PC-3 (cell line): ENCODE measurements at regions not wholly inside any gene's neighbourhood (a gene's known extent, or its start where the extent isn't known, plus 50 kb on each side); places are given as distances from the start of the nearest gene placed in this dataset.

Source experiments
- ATAC-seq: fragments of 200-7000 bp; cut with Tn5 transposase; 2 replicates; pipeline ENCODE4 v1.9.1; 2020; ENCODE audit warnings: mild to moderate bottlenecking, moderate library complexity
- BruUV-seq: library from RNA; stranded (reverse); fragments of 400-500 nt; replicated peaks from 2 replicates; lab custom pipeline; 2021; lab: Mats Ljungman, UMichigan
- CTCF ChIA-PET: fragments of 300-600 bp; sonication (Branson Sonifier 250); formaldehyde crosslinking; loops from one replicate; lab custom pipeline; 2022; ENCODE audit warnings: antibody characterized with exemption; lab: Charles Lee
- POLR2A ChIA-PET: fragments of 300-600 bp; sonication (Branson Sonifier 250); formaldehyde crosslinking; loops from one replicate; lab custom pipeline; 2022; ENCODE audit warnings: antibody characterized with exemption; ENCODE audit not compliant: unreplicated experiment; lab: Charles Lee
- DNase-seq: peaks from one replicate; pipeline ENCODE4 v3.0.0-alpha.2; 2015
- H2AFZ ChIP-seq: fragments of 300-600 bp; sonication (generic); 2 replicates; pipeline ENCODE4 v1.6.0; 2016; ENCODE audit warnings: antibody characterized with exemption, low read length
- H3F3A ChIP-seq: fragments of 300-600 bp; sonication (generic); one replicate; pipeline ENCODE4 v1.6.0; 2017; ENCODE audit warnings: antibody characterized with exemption, low read length, control low read depth, mild to moderate bottlenecking; ENCODE audit not compliant: unreplicated experiment
- H3K27ac ChIP-seq: fragments of 300-600 bp; sonication (generic); 2 replicates; pipeline ENCODE4 v1.5.1; 2016; ENCODE audit warnings: mild to moderate bottlenecking, low read length
- H3K27me3 ChIP-seq: fragments of 300-600 bp; sonication (generic); 2 replicates; pipeline ENCODE4 v1.6.1; 2016; ENCODE audit warnings: low read length, mixed read lengths
- H3K36me3 ChIP-seq: fragments of 300-600 bp; sonication (generic); 2 replicates; pipeline ENCODE4 v1.6.1; 2016; ENCODE audit warnings: low read depth, mixed run types, low read length, mixed read lengths
- H3K4me1 ChIP-seq: fragments of 300-600 bp; sonication (generic); 2 replicates; pipeline ENCODE4 v1.5.1; 2016; ENCODE audit warnings: low read length; ENCODE audit not compliant: insufficient read depth
- H3K4me2 ChIP-seq: fragments of 300-600 bp; sonication (generic); 2 replicates; pipeline ENCODE4 v1.6.0; 2016; ENCODE audit warnings: low read length
- H3K4me3 ChIP-seq: fragments of 300-600 bp; sonication (generic); 2 replicates; pipeline ENCODE4 v1.5.1; 2016; ENCODE audit warnings: mild to moderate bottlenecking, low read length, mixed read lengths
- H3K79me2 ChIP-seq: fragments of 300-600 bp; sonication (generic); 2 replicates; pipeline ENCODE4 v1.6.1; 2017; ENCODE audit warnings: low read length, mixed read lengths
- H3K9ac ChIP-seq: fragments of 300-600 bp; sonication (generic); 2 replicates; pipeline ENCODE4 v1.6.0; 2016; ENCODE audit warnings: mild to moderate bottlenecking, low read length
- H3K9me2 ChIP-seq: fragments of 300-600 bp; sonication (generic); replicated peaks from 2 replicates; pipeline ENCODE4 v1.6.1; 2016; ENCODE audit warnings: mixed run types, low read length, mixed read lengths
- H3K9me3 ChIP-seq: fragments of 300-600 bp; sonication (generic); 2 replicates; pipeline ENCODE4 v1.6.1; 2016; ENCODE audit warnings: low read length, mixed read lengths
- H4K20me1 ChIP-seq: fragments of 300-600 bp; sonication (generic); 2 replicates; pipeline ENCODE4 v1.6.1; 2016; ENCODE audit warnings: low read length, mixed read lengths
- EZH2 ChIP-seq: fragments of 300-600 bp; sonication (generic); IDR thresholded peaks from one replicate; pipeline ENCODE4 v1.6.1; 2017; ENCODE audit warnings: antibody characterized with exemption, mild to moderate bottlenecking, low read length; ENCODE audit not compliant: unreplicated experiment
- EZH2phosphoT487 ChIP-seq: fragments of 300-600 bp; sonication (generic); IDR thresholded peaks from 2 replicates; pipeline ENCODE4 v1.6.1; 2018; ENCODE audit warnings: mild to moderate bottlenecking, antibody characterized with exemption, low read length, borderline replicate concordance
- intact Hi-C: fragments of 100-400 bp; cut with micrococcal nuclease; formaldehyde crosslinking; loops from 2 replicates; pipeline ENCODE4 v1.9.0; 2023
- TF ChIP-seq, protein P1 (sequence below): fragments of 300-600 bp; sonication (generic); conservative IDR thresholded peaks from 2 replicates; pipeline ENCODE4 v1.5.1; 2017; ENCODE audit warnings: antibody characterized with exemption, low read depth, mild to moderate bottlenecking, low read length

DNA sequence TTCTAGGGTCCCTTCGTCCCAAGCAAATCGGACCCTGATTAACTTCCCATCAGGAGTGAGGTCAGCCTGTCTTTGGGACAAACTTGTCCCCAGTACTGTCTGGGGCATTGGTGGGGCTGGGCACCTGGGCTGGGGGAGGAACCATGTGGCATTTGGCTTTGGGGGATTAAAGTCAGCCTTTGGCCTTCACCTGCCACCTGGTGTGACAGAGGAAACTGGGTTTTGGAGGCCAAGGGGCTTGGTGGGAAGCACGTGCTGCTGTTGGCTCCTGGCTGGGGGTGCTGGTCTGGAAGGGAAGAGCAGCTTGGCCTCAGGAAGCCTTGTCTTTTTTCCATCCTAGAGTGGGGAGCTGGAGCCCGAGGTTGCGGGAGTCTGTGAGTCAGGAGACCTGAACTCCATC lies 78.4 kb upstream of the NECTIN1 start:
- Histone ChIP-seq H3K9me2 (no peaks in the 10 kb centered on the region), H3K79me2 (no peaks in the 10 kb centered on the region), H3K9ac (no peak overlapping the region), H3K36me3 (no peaks in the 10 kb centered on the region), H3K27ac (no peak overlapping the region), H3K9me3 (no peaks in the 10 kb centered on the region), H4K20me1 (no peaks in the 10 kb centered on the region), H3K4me2 (no peak overlapping the region), H3K4me3 (no peak overlapping the region), H3F3A (no peaks in the 10 kb centered on the region), H3K27me3 (peaks cover 89% of the 10 kb centered on the region), H3K4me1 (no peaks in the 10 kb centered on the region), H2AFZ (no peak overlapping the region)
- intact Hi-C loops = no loop called here
- no peak for TF ChIP-seq EZH2
- no peak for TF ChIP-seq EZH2phosphoT487
- TF ChIP-seq, protein P1, sequence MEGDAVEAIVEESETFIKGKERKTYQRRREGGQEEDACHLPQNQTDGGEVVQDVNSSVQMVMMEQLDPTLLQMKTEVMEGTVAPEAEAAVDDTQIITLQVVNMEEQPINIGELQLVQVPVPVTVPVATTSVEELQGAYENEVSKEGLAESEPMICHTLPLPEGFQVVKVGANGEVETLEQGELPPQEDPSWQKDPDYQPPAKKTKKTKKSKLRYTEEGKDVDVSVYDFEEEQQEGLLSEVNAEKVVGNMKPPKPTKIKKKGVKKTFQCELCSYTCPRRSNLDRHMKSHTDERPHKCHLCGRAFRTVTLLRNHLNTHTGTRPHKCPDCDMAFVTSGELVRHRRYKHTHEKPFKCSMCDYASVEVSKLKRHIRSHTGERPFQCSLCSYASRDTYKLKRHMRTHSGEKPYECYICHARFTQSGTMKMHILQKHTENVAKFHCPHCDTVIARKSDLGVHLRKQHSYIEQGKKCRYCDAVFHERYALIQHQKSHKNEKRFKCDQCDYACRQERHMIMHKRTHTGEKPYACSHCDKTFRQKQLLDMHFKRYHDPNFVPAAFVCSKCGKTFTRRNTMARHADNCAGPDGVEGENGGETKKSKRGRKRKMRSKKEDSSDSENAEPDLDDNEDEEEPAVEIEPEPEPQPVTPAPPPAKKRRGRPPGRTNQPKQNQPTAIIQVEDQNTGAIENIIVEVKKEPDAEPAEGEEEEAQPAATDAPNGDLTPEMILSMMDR = no peak
- BruUV-seq = no TSS peak
- ChIA-PET CTCF (no interaction called here), POLR2A (no interaction called here)
- DNase-seq (no peak), ATAC-seq (no peak)

DNA sequence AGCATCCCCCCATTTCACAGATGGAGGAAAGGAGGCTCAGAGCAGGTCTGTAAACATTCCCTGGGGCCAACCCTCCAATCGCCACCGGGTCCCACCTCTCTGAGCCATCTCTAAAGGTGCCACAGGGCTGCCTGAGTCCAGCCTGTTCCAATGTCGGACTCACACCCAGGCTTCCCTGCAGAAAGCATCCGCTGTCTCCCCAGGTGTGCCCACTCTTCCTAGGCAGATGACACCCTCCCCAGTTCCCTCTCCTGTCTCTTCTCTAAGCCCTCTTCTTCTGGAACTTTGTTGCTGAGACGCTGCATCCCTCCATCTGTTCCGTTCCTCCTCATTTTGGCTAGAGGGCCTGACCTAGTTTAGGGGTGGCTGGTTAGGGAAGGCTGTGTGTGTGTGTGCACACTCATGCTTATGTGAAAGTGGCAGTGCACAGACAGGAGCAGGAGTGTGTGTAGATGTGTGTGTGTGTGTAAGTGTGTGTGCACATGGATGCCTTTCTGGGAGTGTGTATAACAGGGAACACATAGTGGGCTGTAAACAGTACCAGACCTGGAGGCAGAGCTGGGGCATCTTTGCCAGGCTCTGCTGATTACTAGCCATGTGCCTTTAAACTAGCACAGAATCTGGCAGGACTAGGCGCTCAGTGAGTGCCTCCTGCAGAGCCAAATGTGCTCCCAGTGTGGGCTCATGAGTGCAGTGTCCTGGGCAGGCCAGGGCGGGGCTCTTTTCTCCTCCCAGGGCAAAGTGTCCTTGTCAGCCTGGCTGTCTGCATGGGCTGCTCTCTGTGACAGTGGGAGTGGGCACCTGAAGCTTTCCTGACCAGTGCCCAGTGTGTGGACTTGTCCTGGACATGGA lies 77.3 kb upstream of the NECTIN1 start:
- BruUV-seq = no TSS peak
- TF ChIP-seq EZH2 (no peak), EZH2phosphoT487 (no peak)
- TF ChIP-seq, protein P1 = no peak
- ChIA-PET CTCF (no interaction called here), POLR2A (no interaction called here)
- Histone ChIP-seq H3K4me1 (no peaks in the 10 kb centered on the region), H2AFZ (no peak overlapping the region), H3K27ac (no peak overlapping the region), H3K79me2 (no peaks in the 10 kb centered on the region), H3K4me2 (no peak overlapping the region), H3F3A (no peaks in the 10 kb centered on the region), H4K20me1 (no peaks in the 10 kb centered on the region), H3K4me3 (no peak overlapping the region), H3K36me3 (no peaks in the 10 kb centered on the region), H3K9me3 (no peaks in the 10 kb centered on the region), H3K9me2 (no peaks in the 10 kb centered on the region), H3K9ac (no peak overlapping the region), H3K27me3 (peaks cover 90% of the 10 kb centered on the region)
- ATAC-seq (no peak), DNase-seq (no peak)
- intact Hi-C loops = no loop called here

DNA sequence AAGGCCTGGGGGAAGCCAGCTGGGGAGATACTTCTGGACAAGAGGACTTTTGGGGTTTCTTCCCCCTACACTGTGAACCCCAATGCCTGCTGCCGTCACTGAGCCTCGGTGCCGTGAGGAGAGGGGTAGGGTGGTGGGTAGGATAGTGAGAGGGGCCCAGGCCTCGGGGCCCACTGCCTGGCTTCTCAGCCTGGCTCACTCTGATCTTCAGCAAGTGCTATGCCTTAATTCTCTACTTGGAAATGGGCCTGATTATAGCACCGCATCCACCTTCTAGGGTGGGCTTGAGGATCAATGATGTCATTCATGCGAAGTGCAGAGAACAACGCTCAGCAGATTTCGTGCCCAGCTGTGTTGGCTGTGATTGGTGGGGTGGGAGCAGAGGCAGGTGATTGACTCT lies 76.7 kb upstream of the NECTIN1 start:
- DNase-seq (no peak), ATAC-seq (no peak)
- Histone ChIP-seq H3K9me2 (no peaks in the 10 kb centered on the region), H3K4me3 (no peak overlapping the region), H3K27ac (no peak overlapping the region), H3K4me2 (no peak overlapping the region), H3K9me3 (no peaks in the 10 kb centered on the region), H3F3A (no peaks in the 10 kb centered on the region), H3K27me3 (peaks cover 93% of the 10 kb centered on the region), H4K20me1 (no peaks in the 10 kb centered on the region), H3K4me1 (no peaks in the 10 kb centered on the region), H3K9ac (no peak overlapping the region), H3K79me2 (no peaks in the 10 kb centered on the region), H3K36me3 (no peaks in the 10 kb centered on the region), H2AFZ (no peak overlapping the region)
- POLR2A ChIA-PET = no interaction called here
- no TSS peak for BruUV-seq
- TF ChIP-seq, protein P1 = no peak
- no peak for TF ChIP-seq EZH2phosphoT487
- TF ChIP-seq EZH2 = no peak
- CTCF ChIA-PET = no interaction called here
- intact Hi-C loops = no loop called here
